Gastroesophageal sphincter (tissue), 3 donors: ENCODE measurements at regions not wholly inside any gene's neighbourhood (a gene's known extent, or its start where the extent isn't known, plus 50 kb on each side); places are given as distances from the start of the nearest gene placed in this dataset.
A peak's percentile ranks its signal among the peaks of the same experiment; 100 is the strongest.

ENCODE experiments used
- CTCF ChIP-seq, 4 experiments: fragments of 200-600 bp in 2 of 4; fragments of 450-650 bp in 2 of 4; sonication (generic) in 1 of 4; IDR thresholded peaks; one replicate each; pipeline ENCODE4 v1.5.1; 2017 to 2019; ENCODE audit warnings: antibody characterized with exemption in 4 of 4, mild to moderate bottlenecking in 2 of 4, moderate library complexity in 2 of 4
- EP300 ChIP-seq: sonication (generic); formaldehyde crosslinking; IDR thresholded peaks from one replicate; pipeline ENCODE4 v1.6.1; 2017; ENCODE audit warnings: antibody characterized with exemption, mild to moderate bottlenecking
- POLR2A ChIP-seq, 2 donors: fragments of 450-650 bp; IDR thresholded peaks; one replicate each; pipeline ENCODE4 v1.6.1; 2017; ENCODE audit warnings: antibody characterized with exemption in 2 of 2, mild to moderate bottlenecking in 2 of 2, moderate library complexity in 1 of 2

GRCh38 chr6:27161946-27162603, 85.4 kb upstream of the PRSS16 start:
- TF ChIP-seq CTCF (IDR thresholded peaks at IDR 0.05) (peak; percentile 69 to 86 (median 76)), POLR2A (IDR thresholded peaks at IDR 0.05) (no peak), EP300 (no peak)
